ENCODE measurements at regions not wholly inside any gene's neighbourhood (a gene's known extent, or its start where the extent isn't known, plus 50 kb on each side); places are given as distances from the start of the nearest gene placed in this dataset.

DNA sequence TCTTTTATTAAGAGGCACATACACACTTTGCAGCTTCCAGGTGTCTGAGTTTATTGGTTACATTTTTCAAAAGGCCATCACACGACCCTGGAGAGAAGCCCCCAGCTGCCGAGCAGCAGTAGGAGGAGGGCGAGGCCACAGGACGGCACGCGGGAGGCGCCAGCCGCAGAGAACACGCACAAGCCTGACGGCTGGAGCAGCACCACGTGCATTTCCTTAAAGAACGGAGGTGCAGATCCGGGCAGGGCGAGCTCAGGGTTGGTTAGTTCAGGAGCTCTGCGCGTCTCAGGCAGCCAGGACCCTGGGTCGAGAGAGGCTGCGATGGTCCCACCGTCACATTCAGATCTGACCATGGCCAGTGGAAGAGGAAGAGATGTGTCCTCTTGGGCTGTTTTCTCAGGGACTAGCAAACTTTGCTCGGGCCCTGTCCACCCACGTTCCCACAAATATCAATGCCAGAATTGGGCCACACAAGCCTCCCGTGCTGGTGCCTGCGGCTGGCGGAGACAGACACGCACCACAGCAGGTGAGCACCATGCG lies 121.4 kb upstream of the AFDN start:
- no peak for ATAC-seq
- TF ChIP-seq ESRRG (CRISPR knock-in tag; IDR thresholded peaks at IDR 0.05) (no peak), PPARA (CRISPR knock-in tag; IDR thresholded peaks at IDR 0.05; ENCODE audit: borderline replicate concordance) (no peak), ZFP3 (CRISPR knock-in tag; IDR thresholded peaks at IDR 0.05) (no peak), ZC3H10 (CRISPR knock-in tag; IDR thresholded peaks at IDR 0.05) (no peak), ZNF8 (CRISPR knock-in tag; IDR thresholded peaks at IDR 0.05) (no peak), OSR1 (CRISPR knock-in tag; IDR thresholded peaks at IDR 0.05) (no peak), ZNF565 (CRISPR knock-in tag; conservative IDR thresholded peaks at IDR 0.05; ENCODE audit: low read depth) (no peak), CSDC2 (CRISPR knock-in tag; IDR thresholded peaks at IDR 0.05) (no peak), SNAI2 (CRISPR knock-in tag; IDR thresholded peaks at IDR 0.05) (no peak), ARNTL (CRISPR knock-in tag; IDR thresholded peaks at IDR 0.05; ENCODE audit: borderline replicate concordance, low read depth) (no peak), BACH2 (CRISPR knock-in tag; IDR thresholded peaks at IDR 0.05; ENCODE audit: borderline replicate concordance) (no peak), TSHZ2 (CRISPR knock-in tag; IDR thresholded peaks at IDR 0.05) (no peak), ISL1 (CRISPR knock-in tag; IDR thresholded peaks at IDR 0.05) (no peak), ZFP30 (CRISPR knock-in tag; IDR thresholded peaks at IDR 0.05) (no peak), CREB5 (CRISPR knock-in tag; IDR thresholded peaks at IDR 0.05; ENCODE audit: low read depth) (no peak), TCF4 (CRISPR knock-in tag; IDR thresholded peaks at IDR 0.05; ENCODE audit: borderline replicate concordance) (no peak), ZNF70 (CRISPR knock-in tag; IDR thresholded peaks at IDR 0.05) (no peak), RARB (CRISPR knock-in tag; IDR thresholded peaks at IDR 0.05) (no peak)
- TF ChIP-seq, protein P1, sequence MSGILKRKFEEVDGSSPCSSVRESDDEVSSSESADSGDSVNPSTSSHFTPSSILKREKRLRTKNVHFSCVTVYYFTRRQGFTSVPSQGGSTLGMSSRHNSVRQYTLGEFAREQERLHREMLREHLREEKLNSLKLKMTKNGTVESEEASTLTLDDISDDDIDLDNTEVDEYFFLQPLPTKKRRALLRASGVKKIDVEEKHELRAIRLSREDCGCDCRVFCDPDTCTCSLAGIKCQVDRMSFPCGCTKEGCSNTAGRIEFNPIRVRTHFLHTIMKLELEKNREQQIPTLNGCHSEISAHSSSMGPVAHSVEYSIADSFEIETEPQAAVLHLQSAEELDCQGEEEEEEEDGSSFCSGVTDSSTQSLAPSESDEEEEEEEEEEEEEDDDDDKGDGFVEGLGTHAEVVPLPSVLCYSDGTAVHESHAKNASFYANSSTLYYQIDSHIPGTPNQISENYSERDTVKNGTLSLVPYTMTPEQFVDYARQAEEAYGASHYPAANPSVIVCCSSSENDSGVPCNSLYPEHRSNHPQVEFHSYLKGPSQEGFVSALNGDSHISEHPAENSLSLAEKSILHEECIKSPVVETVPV (CRISPR knock-in tag; IDR thresholded peaks at IDR 0.05), result no peak

GRCh38 chr6:167706313-167707109 lies 120.2 kb upstream of the AFDN start:
- ATAC-seq, result no peak
- TF ChIP-seq, protein P2, sequence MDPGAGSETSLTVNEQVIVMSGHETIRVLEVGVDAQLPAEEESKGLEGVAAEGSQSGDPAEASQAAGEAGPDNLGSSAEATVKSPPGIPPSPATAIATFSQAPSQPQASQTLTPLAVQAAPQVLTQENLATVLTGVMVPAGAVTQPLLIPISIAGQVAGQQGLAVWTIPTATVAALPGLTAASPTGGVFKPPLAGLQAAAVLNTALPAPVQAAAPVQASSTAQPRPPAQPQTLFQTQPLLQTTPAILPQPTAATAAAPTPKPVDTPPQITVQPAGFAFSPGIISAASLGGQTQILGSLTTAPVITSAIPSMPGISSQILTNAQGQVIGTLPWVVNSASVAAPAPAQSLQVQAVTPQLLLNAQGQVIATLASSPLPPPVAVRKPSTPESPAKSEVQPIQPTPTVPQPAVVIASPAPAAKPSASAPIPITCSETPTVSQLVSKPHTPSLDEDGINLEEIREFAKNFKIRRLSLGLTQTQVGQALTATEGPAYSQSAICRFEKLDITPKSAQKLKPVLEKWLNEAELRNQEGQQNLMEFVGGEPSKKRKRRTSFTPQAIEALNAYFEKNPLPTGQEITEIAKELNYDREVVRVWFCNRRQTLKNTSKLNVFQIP (CRISPR knock-in tag; IDR thresholded peaks at IDR 0.05; ENCODE audit: borderline replicate concordance, low read depth), result no peak
- TF ChIP-seq TOX (CRISPR knock-in tag; IDR thresholded peaks at IDR 0.05; ENCODE audit: borderline replicate concordance), result no peak
- TF ChIP-seq GLIS3 (CRISPR knock-in tag; IDR thresholded peaks at IDR 0.05), result no peak
- TF ChIP-seq ZC3H10 (CRISPR knock-in tag; IDR thresholded peaks at IDR 0.05), result no peak
- no peak for TF ChIP-seq TSHZ2 (CRISPR knock-in tag; IDR thresholded peaks at IDR 0.05)
- TF ChIP-seq SNAI2 (CRISPR knock-in tag; IDR thresholded peaks at IDR 0.05), result no peak
- no peak for TF ChIP-seq RARB (CRISPR knock-in tag; IDR thresholded peaks at IDR 0.05)
- no peak for TF ChIP-seq ZFP3 (CRISPR knock-in tag; IDR thresholded peaks at IDR 0.05)
- TF ChIP-seq ISL1 (CRISPR knock-in tag; IDR thresholded peaks at IDR 0.05), result no peak
- no peak for TF ChIP-seq CSDC2 (CRISPR knock-in tag; IDR thresholded peaks at IDR 0.05)
- no peak for TF ChIP-seq ESRRG (CRISPR knock-in tag; IDR thresholded peaks at IDR 0.05)

Data from SK-N-SH treated with all-trans-retinoic acid at 6 μM for 48 hours (cell line).